ENCODE measurements at regions not wholly inside any gene's neighbourhood (a gene's known extent, or its start where the extent isn't known, plus 50 kb on each side); places are given as distances from the start of the nearest gene placed in this dataset.

DNA sequence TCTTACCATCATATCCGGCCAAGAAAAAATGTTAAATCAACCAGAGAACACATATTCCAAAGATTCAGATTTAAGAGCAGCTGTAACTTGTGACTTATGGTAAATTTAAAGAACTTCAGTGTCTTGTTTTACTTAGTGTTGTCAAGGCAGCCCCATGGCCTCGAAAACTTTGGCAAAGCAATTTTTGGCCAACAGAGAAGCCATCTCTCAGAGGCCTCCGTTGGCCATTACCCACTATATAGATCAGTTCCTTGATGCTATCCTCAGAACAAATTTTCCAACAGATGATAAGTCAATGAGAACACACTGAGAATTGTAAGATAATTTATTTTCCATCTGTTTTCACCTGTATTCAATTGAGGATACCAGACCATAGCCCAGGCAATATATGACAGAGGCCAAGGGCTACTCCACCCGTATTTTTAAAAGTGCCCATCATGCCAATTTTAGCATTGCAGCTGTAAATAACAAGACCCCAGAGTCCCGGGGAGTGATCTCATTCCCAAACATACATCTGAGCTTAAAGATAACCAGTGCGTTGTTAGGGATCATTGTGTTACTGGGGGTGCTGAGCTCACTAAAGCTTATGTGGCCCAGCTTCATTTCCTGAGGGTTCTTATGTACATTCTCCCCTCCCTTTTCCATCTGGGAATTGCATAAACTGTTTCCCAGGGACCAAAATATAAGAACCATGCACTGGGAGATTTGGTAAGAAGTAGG, 50.0 kb upstream of the PDHA1 start:
- Histone ChIP-seq H3K36me3 (no peaks in the 10 kb centered on the region), H3K9me3 (ENCODE audit: severe bottlenecking) (no peaks in the 10 kb centered on the region), H3K27ac (no peak overlapping the region), H3K4me3 (ENCODE audit: low read depth, low read length) (no peak overlapping the region), H3K27me3 (ENCODE audit: insufficient read depth, low read depth, severe bottlenecking) (peaks cover 51% of the 10 kb centered on the region)
- TF ChIP-seq, protein P1, sequence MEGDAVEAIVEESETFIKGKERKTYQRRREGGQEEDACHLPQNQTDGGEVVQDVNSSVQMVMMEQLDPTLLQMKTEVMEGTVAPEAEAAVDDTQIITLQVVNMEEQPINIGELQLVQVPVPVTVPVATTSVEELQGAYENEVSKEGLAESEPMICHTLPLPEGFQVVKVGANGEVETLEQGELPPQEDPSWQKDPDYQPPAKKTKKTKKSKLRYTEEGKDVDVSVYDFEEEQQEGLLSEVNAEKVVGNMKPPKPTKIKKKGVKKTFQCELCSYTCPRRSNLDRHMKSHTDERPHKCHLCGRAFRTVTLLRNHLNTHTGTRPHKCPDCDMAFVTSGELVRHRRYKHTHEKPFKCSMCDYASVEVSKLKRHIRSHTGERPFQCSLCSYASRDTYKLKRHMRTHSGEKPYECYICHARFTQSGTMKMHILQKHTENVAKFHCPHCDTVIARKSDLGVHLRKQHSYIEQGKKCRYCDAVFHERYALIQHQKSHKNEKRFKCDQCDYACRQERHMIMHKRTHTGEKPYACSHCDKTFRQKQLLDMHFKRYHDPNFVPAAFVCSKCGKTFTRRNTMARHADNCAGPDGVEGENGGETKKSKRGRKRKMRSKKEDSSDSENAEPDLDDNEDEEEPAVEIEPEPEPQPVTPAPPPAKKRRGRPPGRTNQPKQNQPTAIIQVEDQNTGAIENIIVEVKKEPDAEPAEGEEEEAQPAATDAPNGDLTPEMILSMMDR (IDR thresholded peaks at IDR 0.05; ENCODE audit: low read depth, low read length) = no peak
- no peak for DNase-seq

All from WERI-Rb-1 (cell line).